A673 (cell line): ENCODE measurements at regions not wholly inside any gene's neighbourhood (a gene's known extent, or its start where the extent isn't known, plus 50 kb on each side); places are given as distances from the start of the nearest gene placed in this dataset.
"Not testable (repeated sequence)": the region's sequence is repeated elsewhere in the genome, so short reads cannot be mapped to it uniquely, and the experiment has no call there.

Source experiments
- BruUV-seq: library from RNA; stranded (reverse); fragments of 400-500 nt; replicated peaks from 2 replicates; lab custom pipeline; 2021; lab: Mats Ljungman, UMichigan
- CTCF ChIA-PET: fragments of 300-600 bp; sonication (Branson Sonifier 250); formaldehyde crosslinking; loops from one replicate; lab custom pipeline; 2022; ENCODE audit warnings: antibody characterized with exemption; lab: Charles Lee
- POLR2A ChIA-PET: fragments of 300-600 bp; sonication (Branson Sonifier 250); formaldehyde crosslinking; loops from one replicate; lab custom pipeline; 2022; ENCODE audit warnings: antibody characterized with exemption; ENCODE audit not compliant: low non-redundant PET; lab: Charles Lee
- DNase-seq: peaks from one replicate; pipeline ENCODE4 v3.0.0-alpha.2; 2015; ENCODE audit warnings: low spot score
- H3K27ac ChIP-seq: fragments of 200-600 bp; sonication (generic); 2 replicates; pipeline ENCODE4 v1.5.1; 2016; ENCODE audit warnings: mixed run types, low read depth, mild to moderate bottlenecking, mixed read lengths, antibody characterized with exemption, low read length; ENCODE audit not compliant: poor library complexity, severe bottlenecking
- H3K27me3 ChIP-seq: fragments of 200-600 bp; sonication (generic); replicated peaks from 2 replicates; pipeline ENCODE4 v1.6.1; 2017; ENCODE audit warnings: mixed run types, low read depth, mild to moderate bottlenecking, mixed read lengths, antibody characterized with exemption, low read length; ENCODE audit not compliant: insufficient read depth, poor library complexity
- H3K36me3 ChIP-seq: fragments of 200-600 bp; sonication (generic); 2 replicates; pipeline ENCODE4 v1.6.1; 2016; ENCODE audit warnings: mixed run types, mild to moderate bottlenecking, mixed read lengths, antibody characterized with exemption, low read length; ENCODE audit not compliant: insufficient read depth, poor library complexity, severe bottlenecking
- H3K4me1 ChIP-seq: fragments of 200-600 bp; sonication (generic); 2 replicates; pipeline ENCODE4 v1.6.1; 2017; ENCODE audit warnings: mixed run types, mild to moderate bottlenecking, mixed read lengths, antibody characterized with exemption, low read length; ENCODE audit not compliant: insufficient read depth, poor library complexity, severe bottlenecking
- H3K4me3 ChIP-seq: fragments of 200-600 bp; sonication (generic); 2 replicates; pipeline ENCODE4 v1.5.1; 2016; ENCODE audit warnings: low read depth, mixed run types, mild to moderate bottlenecking, mixed read lengths, low read length; ENCODE audit not compliant: poor library complexity, severe bottlenecking
- H3K9me3 ChIP-seq: fragments of 200-600 bp; sonication (generic); 2 replicates; pipeline ENCODE4 v1.6.1; 2016; ENCODE audit warnings: mixed run types, low read depth, mild to moderate bottlenecking, mixed read lengths, antibody characterized with exemption, low read length; ENCODE audit not compliant: poor library complexity, severe bottlenecking
- CTCF ChIP-seq: fragments of 300-800, 200-600 bp; sonication (generic); conservative IDR thresholded peaks from 2 replicates; pipeline ENCODE4 v1.5.1; 2017; ENCODE audit warnings: low read depth, mild to moderate bottlenecking, antibody characterized with exemption, low read length, moderate library complexity, mixed read lengths
- EZH2 ChIP-seq: fragments of 200-600 bp; sonication (generic); IDR thresholded peaks from 2 replicates; pipeline ENCODE4 v1.6.1; 2017; ENCODE audit warnings: borderline replicate concordance, low read depth, mild to moderate bottlenecking, mixed read lengths, antibody characterized with exemption, low read length; ENCODE audit not compliant: poor library complexity, severe bottlenecking
- intact Hi-C: fragments of 100-400 bp; cut with micrococcal nuclease; formaldehyde crosslinking; loops from one replicate; pipeline ENCODE4 v1.10.0; 2022; ENCODE audit not compliant: unreplicated experiment

GRCh38 chr13:87208636-87209035, 462.5 kb upstream of the SLITRK5 start:
- TF ChIP-seq CTCF (no peak), EZH2 (no peak)
- DNase-seq, result no peak
- POLR2A ChIA-PET, result no interaction called here
- no peak overlapping the region for H3K4me3 ChIP-seq
- no peaks in the 10 kb centered on the region for H3K4me1 ChIP-seq
- BruUV-seq, result no TSS peak
- H3K27me3 ChIP-seq, result no peaks in the 10 kb centered on the region
- no peaks in the 10 kb centered on the region for H3K36me3 ChIP-seq
- CTCF ChIA-PET, result no interaction called here
- no peaks in the 10 kb centered on the region for H3K9me3 ChIP-seq
- no peak overlapping the region for H3K27ac ChIP-seq
- intact Hi-C loops, result no loop called here

- BruUV-seq, result no TSS peak
- Histone ChIP-seq H3K36me3 (no peaks in the 10 kb centered on the region), H3K9me3 (no peaks in the 10 kb centered on the region), H3K27me3 (no peaks in the 10 kb centered on the region), H3K4me3 (no peak overlapping the region), H3K27ac (no peak overlapping the region), H3K4me1 (no peaks in the 10 kb centered on the region)
- intact Hi-C loops, result no loop called here
- TF ChIP-seq EZH2, result no peak
- ChIA-PET CTCF (no interaction called here), POLR2A (no interaction called here)
- no peak for DNase-seq
Observed at GRCh38 chr13:87234981-87235380, 436.2 kb upstream of the SLITRK5 start.

- Histone ChIP-seq H3K4me1 (no peaks in the 10 kb centered on the region), H3K27ac (no peak overlapping the region), H3K27me3 (no peaks in the 10 kb centered on the region), H3K9me3 (no peaks in the 10 kb centered on the region), H3K36me3 (no peaks in the 10 kb centered on the region), H3K4me3 (no peak overlapping the region)
- BruUV-seq, result no TSS peak
- intact Hi-C loops, result no loop called here
- POLR2A ChIA-PET, result no interaction called here
- CTCF ChIA-PET, result no interaction called here
- TF ChIP-seq EZH2 (no peak), CTCF (no peak)
- no peak for DNase-seq
Observed at GRCh38 chr13:87235621-87236020, 435.6 kb upstream of the SLITRK5 start.

GRCh38 chr13:87244256-87244890, 426.8 kb upstream of the SLITRK5 start:
- Histone ChIP-seq H3K4me1 (no peaks in the 10 kb centered on the region), H3K9me3 (no peaks in the 10 kb centered on the region), H3K27ac (no peak overlapping the region), H3K4me3 (no peak overlapping the region), H3K27me3 (no peaks in the 10 kb centered on the region), H3K36me3 (no peaks in the 10 kb centered on the region)
- CTCF ChIA-PET, result no interaction called here
- TF ChIP-seq CTCF (no peak), EZH2 (no peak)
- BruUV-seq, result no TSS peak
- POLR2A ChIA-PET, result no interaction called here
- intact Hi-C loops, result no loop called here
- no peak for DNase-seq

- H3K27ac ChIP-seq, CTCF ChIA-PET, H3K36me3 ChIP-seq, H3K9me3 ChIP-seq, BruUV-seq, intact Hi-C loops, DNase-seq, H3K4me3 ChIP-seq, POLR2A ChIA-PET, H3K27me3 ChIP-seq, H3K4me1 ChIP-seq: not testable (repeated sequence)
Observed at GRCh38 chr13:87249847-87250246, 421.3 kb upstream of the SLITRK5 start.
